GM23248 (cell line): ENCODE measurements at regions not wholly inside any gene's neighbourhood (a gene's known extent, or its start where the extent isn't known, plus 50 kb on each side); places are given as distances from the start of the nearest gene placed in this dataset.

Experiments
- EZH2 ChIP-seq: fragments of 200-600 bp; sonication (generic); IDR thresholded peaks from 2 replicates; pipeline ENCODE4 v1.6.1; 2018; ENCODE audit warnings: antibody characterized with exemption, mild to moderate bottlenecking; ENCODE audit not compliant: insufficient read depth, poor library complexity, severe bottlenecking
- EZH2phosphoT487 ChIP-seq: fragments of 200-600 bp; sonication (generic); IDR thresholded peaks from 2 replicates; pipeline ENCODE4 v1.6.1; 2018; ENCODE audit warnings: antibody characterized with exemption, moderate library complexity, mild to moderate bottlenecking, low read depth; ENCODE audit not compliant: insufficient read depth

DNA sequence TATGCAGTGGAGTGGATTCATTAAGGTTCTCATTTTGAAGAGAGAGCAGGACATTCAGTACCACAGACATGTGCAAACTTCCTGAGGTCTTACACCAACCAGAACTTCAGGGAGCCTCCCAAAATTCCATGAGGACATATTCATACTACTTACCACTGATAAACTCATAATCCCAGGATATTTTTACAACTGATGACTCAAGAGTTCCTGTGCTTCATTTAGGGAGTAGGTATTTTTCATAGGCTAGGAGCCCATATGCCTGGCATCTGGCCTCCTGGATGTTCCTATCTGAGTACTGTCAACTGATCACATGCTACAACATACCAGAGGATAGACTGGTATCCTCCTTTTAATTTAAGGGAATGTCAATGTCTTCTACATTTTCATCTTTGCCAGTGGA, 578.0 kb downstream of the EFNA5 start:
- TF ChIP-seq EZH2phosphoT487 (no peak), EZH2 (no peak)
